ENCODE measurements at regions not wholly inside any gene's neighbourhood (a gene's known extent, or its start where the extent isn't known, plus 50 kb on each side); places are given as distances from the start of the nearest gene placed in this dataset.

DNA sequence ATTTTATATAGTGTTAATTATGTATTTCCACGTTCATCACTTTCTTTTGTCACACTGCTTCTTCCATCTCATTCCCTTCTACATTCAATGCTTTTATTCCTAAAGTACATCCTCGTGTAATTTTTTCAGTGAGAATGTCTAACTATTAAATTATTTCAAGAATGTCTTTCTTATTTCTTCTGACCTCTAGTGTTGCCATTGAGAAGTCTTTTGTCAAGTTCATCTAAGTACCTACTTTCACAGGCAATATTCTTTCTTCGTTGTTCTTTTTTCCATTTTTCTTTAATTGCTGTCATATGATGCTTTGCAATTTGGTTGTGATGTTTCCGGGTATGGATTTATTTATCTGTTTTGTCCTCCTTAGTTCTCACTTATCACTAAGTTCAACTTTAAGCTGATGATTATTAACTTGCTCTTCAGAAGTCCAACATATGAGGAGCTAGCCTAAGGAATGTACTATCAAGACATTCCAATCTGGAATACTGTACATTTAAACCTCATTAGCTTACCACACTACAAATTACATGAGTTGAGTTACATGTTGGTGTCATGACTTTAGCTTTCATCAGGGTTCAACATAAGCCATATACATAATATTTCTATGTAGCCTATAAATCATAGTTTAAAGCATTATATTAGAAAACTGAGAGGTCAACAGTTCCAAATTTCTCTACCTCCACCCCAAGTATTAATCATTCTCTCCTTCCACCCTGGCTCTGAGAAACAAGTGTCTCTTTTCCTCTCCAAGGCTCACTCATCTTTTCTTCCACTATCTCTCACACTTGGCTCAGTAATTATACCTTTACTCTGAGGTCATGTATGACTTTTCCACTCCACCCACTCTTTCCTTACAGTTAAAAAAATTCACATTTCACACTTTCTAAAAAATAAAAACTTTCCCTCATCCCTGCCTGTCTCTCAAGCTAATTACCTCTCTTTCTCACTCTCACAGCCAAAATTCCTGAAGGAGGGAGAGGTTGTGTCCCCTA lies 81.5 kb downstream of the COX18 start:
- Histone ChIP-seq H3K27me3 (ENCODE audit: low read depth) (no peaks in the 10 kb centered on the region), H3K4me1 (no peaks in the 10 kb centered on the region), H3K36me3 (no peaks in the 10 kb centered on the region), H3K4me3 (no peak overlapping the region), H3K27ac (no peak overlapping the region), H3K9me3 (no peaks in the 10 kb centered on the region)
- DNase-seq (no peak), ATAC-seq (no peak)
- intact Hi-C loops (cut with DNase I) = no loop called here
- TF ChIP-seq, protein P1, sequence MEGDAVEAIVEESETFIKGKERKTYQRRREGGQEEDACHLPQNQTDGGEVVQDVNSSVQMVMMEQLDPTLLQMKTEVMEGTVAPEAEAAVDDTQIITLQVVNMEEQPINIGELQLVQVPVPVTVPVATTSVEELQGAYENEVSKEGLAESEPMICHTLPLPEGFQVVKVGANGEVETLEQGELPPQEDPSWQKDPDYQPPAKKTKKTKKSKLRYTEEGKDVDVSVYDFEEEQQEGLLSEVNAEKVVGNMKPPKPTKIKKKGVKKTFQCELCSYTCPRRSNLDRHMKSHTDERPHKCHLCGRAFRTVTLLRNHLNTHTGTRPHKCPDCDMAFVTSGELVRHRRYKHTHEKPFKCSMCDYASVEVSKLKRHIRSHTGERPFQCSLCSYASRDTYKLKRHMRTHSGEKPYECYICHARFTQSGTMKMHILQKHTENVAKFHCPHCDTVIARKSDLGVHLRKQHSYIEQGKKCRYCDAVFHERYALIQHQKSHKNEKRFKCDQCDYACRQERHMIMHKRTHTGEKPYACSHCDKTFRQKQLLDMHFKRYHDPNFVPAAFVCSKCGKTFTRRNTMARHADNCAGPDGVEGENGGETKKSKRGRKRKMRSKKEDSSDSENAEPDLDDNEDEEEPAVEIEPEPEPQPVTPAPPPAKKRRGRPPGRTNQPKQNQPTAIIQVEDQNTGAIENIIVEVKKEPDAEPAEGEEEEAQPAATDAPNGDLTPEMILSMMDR (IDR thresholded peaks at IDR 0.05) = no peak

DNA sequence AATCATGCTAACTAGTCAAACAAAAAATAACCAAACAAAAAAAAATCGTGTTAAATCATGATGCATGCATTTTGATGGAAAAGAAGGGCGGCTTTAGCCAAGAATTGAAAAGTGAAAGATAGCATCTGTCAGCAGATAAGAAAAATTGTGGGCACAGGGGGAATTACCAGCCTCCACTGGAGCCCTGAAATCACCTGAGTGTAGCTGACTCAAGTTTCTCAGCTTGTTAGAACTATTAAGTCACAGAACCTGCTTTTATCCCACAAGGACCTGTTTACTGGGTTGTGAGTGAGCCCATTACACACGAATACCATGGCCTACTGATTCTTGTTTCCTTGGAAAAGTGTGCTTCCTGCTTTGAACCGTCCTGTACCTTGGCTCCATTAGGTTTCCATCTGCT lies 85.2 kb downstream of the COX18 start:
- Histone ChIP-seq H3K36me3 (no peaks in the 10 kb centered on the region), H3K27me3 (ENCODE audit: low read depth) (no peaks in the 10 kb centered on the region), H3K4me3 (no peak overlapping the region), H3K4me1 (no peaks in the 10 kb centered on the region), H3K9me3 (no peaks in the 10 kb centered on the region), H3K27ac (no peak overlapping the region)
- DNase-seq = no peak
- TF ChIP-seq, protein P1 (IDR thresholded peaks at IDR 0.05) = no peak
- intact Hi-C loops (cut with DNase I) = no loop called here
- ATAC-seq = no peak

- no peak overlapping the region for H3K4me3 ChIP-seq
- TF ChIP-seq, protein P1 (IDR thresholded peaks at IDR 0.05) = no peak
- no peaks in the 10 kb centered on the region for H3K4me1 ChIP-seq
- no peak overlapping the region for H3K27ac ChIP-seq
- H3K9me3 ChIP-seq = no peaks in the 10 kb centered on the region
- DNase-seq (no peak), ATAC-seq (no peak)
- no peaks in the 10 kb centered on the region for H3K36me3 ChIP-seq
- no peaks in the 10 kb centered on the region for H3K27me3 ChIP-seq (ENCODE audit: low read depth)
- intact Hi-C loops (cut with DNase I) = no loop called here
Observed at GRCh38 chr4:72983709-72984108, 85.8 kb downstream of the COX18 start.

GRCh38 chr4:72977936-72978485 lies 91.5 kb downstream of the COX18 start:
- DNase-seq = no peak
- intact Hi-C loops (cut with DNase I) = no loop called here
- Histone ChIP-seq H3K9me3 (no peaks in the 10 kb centered on the region), H3K27me3 (ENCODE audit: low read depth) (no peaks in the 10 kb centered on the region), H3K36me3 (no peaks in the 10 kb centered on the region), H3K4me3 (no peak overlapping the region), H3K27ac (no peak overlapping the region), H3K4me1 (no peaks in the 10 kb centered on the region)
- TF ChIP-seq, protein P1 (IDR thresholded peaks at IDR 0.05) = no peak
- ATAC-seq = no peak

DNA sequence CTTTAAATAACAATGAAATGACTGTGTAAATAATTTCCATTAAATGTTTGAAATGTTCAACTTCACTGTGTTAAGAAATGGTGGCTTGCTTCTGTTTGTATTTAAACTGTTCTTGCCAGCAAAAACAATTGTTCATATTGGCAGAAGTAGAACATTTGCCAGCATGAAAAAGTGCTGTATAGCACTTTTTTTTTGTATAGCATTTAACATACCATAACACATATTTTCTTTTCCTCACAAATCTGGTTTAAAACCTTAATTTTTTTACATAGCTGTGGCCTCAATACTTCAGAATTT lies 94.1 kb downstream of the COX18 start:
- TF ChIP-seq, protein P1 (IDR thresholded peaks at IDR 0.05) = no peak
- H3K9me3 ChIP-seq = no peaks in the 10 kb centered on the region
- H3K4me3 ChIP-seq = no peak overlapping the region
- no peaks in the 10 kb centered on the region for H3K4me1 ChIP-seq
- H3K27me3 ChIP-seq (ENCODE audit: low read depth) = no peaks in the 10 kb centered on the region
- ATAC-seq = no peak
- no peak overlapping the region for H3K27ac ChIP-seq
- no peak for DNase-seq
- H3K36me3 ChIP-seq = no peaks in the 10 kb centered on the region
- intact Hi-C loops (cut with DNase I) = no loop called here
